ENCODE measurements at regions not wholly inside any gene's neighbourhood (a gene's known extent, or its start where the extent isn't known, plus 50 kb on each side); places are given as distances from the start of the nearest gene placed in this dataset.

GRCh38 chr2:22290302-22290701, 1094.7 kb upstream of the KLHL29 start:
- CTCF ChIA-PET: no interaction called here
- DNase-seq (ENCODE audit: low read depth, low spot score): no peak
- TF ChIP-seq CTCF (IDR thresholded peaks at IDR 0.05; ENCODE audit: insufficient read depth, low read length, missing control alignments): no peak
- POLR2A ChIA-PET: no interaction called here
- no peak overlapping the region for H3K4me3 ChIP-seq (ENCODE audit: low read depth, low read length)

GRCh38 chr2:22290909-22291473, 1094.0 kb upstream of the KLHL29 start:
- CTCF ChIA-PET: no interaction called here
- DNase-seq (ENCODE audit: low read depth, low spot score): no peak

GRCh38 chr2:22301228-22301627, 1083.8 kb upstream of the KLHL29 start:
- POLR2A ChIA-PET: no interaction called here
- no peak overlapping the region for H3K4me3 ChIP-seq (ENCODE audit: low read depth, low read length)
- CTCF ChIA-PET: no interaction called here
- no peak for DNase-seq (ENCODE audit: low read depth, low spot score)
- TF ChIP-seq CTCF (IDR thresholded peaks at IDR 0.05; ENCODE audit: insufficient read depth, low read length, missing control alignments): no peak

More at GRCh38 chr2:22290909-22291473, 1094.0 kb upstream of the KLHL29 start:
- no peak overlapping the region for H3K4me3 ChIP-seq (ENCODE audit: low read depth, low read length)
- no peak for TF ChIP-seq CTCF (IDR thresholded peaks at IDR 0.05; ENCODE audit: insufficient read depth, low read length, missing control alignments)
- POLR2A ChIA-PET: no interaction called here

GRCh38 chr2:22326250-22326649, 1058.7 kb upstream of the KLHL29 start:
- CTCF ChIA-PET: no interaction called here
- no peak for TF ChIP-seq CTCF (IDR thresholded peaks at IDR 0.05; ENCODE audit: insufficient read depth, low read length, missing control alignments)
- no peak for DNase-seq (ENCODE audit: low read depth, low spot score)
- POLR2A ChIA-PET: no interaction called here
- H3K4me3 ChIP-seq (ENCODE audit: low read depth, low read length): no peak overlapping the region

- no peak for TF ChIP-seq CTCF (IDR thresholded peaks at IDR 0.05; ENCODE audit: insufficient read depth, low read length, missing control alignments)
- no peak overlapping the region for H3K4me3 ChIP-seq (ENCODE audit: low read depth, low read length)
- DNase-seq (ENCODE audit: low read depth, low spot score): no peak
- POLR2A ChIA-PET: no interaction called here
- CTCF ChIA-PET: no interaction called here
These were observed 1055.5 kb upstream of the KLHL29 start for GRCh38 chr2:22329211-22330154.

- no peak for DNase-seq (ENCODE audit: low read depth, low spot score)
- ChIA-PET POLR2A (no interaction called here), CTCF (no interaction called here)
- no peak overlapping the region for H3K4me3 ChIP-seq (ENCODE audit: low read depth, low read length)
- TF ChIP-seq CTCF (IDR thresholded peaks at IDR 0.05; ENCODE audit: insufficient read depth, low read length, missing control alignments): no peak
These were observed 1048.6 kb upstream of the KLHL29 start for GRCh38 chr2:22336414-22336813.

All from AG04449 (cell line).